ENCODE measurements at regions not wholly inside any gene's neighbourhood (a gene's known extent, or its start where the extent isn't known, plus 50 kb on each side); places are given as distances from the start of the nearest gene placed in this dataset.

DNA sequence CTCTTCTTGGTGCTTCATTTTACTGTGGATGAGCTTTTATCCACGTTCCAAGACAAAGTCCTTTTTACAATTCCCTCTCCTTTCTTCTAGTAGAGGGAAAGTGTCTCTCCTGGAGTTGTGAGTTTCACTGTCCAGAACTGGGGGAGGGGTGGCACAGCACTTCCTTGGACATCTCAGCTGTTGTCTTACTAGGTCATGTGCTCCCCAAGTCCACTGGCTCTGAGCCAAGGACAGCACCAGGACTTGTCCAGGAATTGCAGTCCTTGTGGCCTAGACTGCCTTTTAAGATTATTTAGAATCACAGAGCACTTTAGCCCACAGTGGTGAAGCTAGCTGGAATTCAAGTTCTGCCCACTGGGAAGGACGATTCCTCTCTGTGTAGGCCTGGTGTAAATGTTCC, 700.2 kb upstream of the PTPRD start:
- Histone ChIP-seq H3K23ac (ENCODE audit: low read depth, low read length) (no peak overlapping the region), H2AK5ac (ENCODE audit: low read depth, low read length) (no peak overlapping the region), H3K4me2 (ENCODE audit: low read depth, low read length) (no peak overlapping the region), H2BK20ac (ENCODE audit: low read depth, low read length) (no peak overlapping the region), H3K9me1 (ENCODE audit: insufficient read depth, low read length) (no peaks in the 10 kb centered on the region), H4K5ac (ENCODE audit: low read depth, low read length) (no peak overlapping the region), H3K18ac (ENCODE audit: low read depth, low read length) (no peak overlapping the region), H3K4me1 (ENCODE audit: control insufficient read depth, insufficient read depth, low read length) (no peaks in the 10 kb centered on the region), H2BK15ac (ENCODE audit: low read depth, low read length) (no peak overlapping the region), H2BK5ac (ENCODE audit: low read depth, low read length, poor library complexity, severe bottlenecking) (no peak overlapping the region), H2AFZ (replicated peaks; ENCODE audit: low read length, poor library complexity) (no peak overlapping the region), H2AK9ac (replicated peaks; ENCODE audit: low read depth, low read length, poor library complexity) (no peak overlapping the region), H3K36me3 (ENCODE audit: control insufficient read depth, insufficient read depth, low read length) (no peaks in the 10 kb centered on the region), H3K14ac (replicated peaks; ENCODE audit: low read depth, low read length) (no peak overlapping the region), H3K56ac (ENCODE audit: extremely low read depth, insufficient read depth, low read length) (no peak overlapping the region), H3K9ac (ENCODE audit: low read depth, low read length) (no peak overlapping the region), H4K8ac (ENCODE audit: low read depth in 2 of 2, low read length in 2 of 2) (no peak overlapping the region), H3K27me3 (ENCODE audit: control insufficient read depth, insufficient read depth, low read length) (no peaks in the 10 kb centered on the region), H4K91ac (ENCODE audit: insufficient read depth, low read depth, low read length) (no peak overlapping the region), H3K9me3 (ENCODE audit: control insufficient read depth, insufficient read depth, low read length) (peaks cover 13% of the 10 kb centered on the region), H3K27ac (ENCODE audit: insufficient read depth, low read length) (no peak overlapping the region), H3K4ac (ENCODE audit: low read depth, low read length) (no peak overlapping the region), H4K20me1 (ENCODE audit: insufficient read depth, low read length) (no peaks in the 10 kb centered on the region), H3K79me1 (ENCODE audit: low read depth in 1 of 2, low read length in 2 of 2) (no peaks in the 10 kb centered on the region), H2BK120ac (ENCODE audit: low read depth, low read length) (no peak overlapping the region), H3K4me3 (ENCODE audit: insufficient read depth, low read depth, low read length) (no peak overlapping the region)
- intact Hi-C loops (cut with micrococcal nuclease), result no loop called here
- dilution Hi-C loops (cut with HindIII; ENCODE audit: low sequenced_read_pairs, unreplicated experiment), result no loop called here
- CTCF ChIA-PET, result no interaction called here
- POLR2A ChIA-PET (ENCODE audit: unreplicated experiment), result no interaction called here
- in situ Hi-C loops (cut with MboI; ENCODE audit: low sequenced_read_pairs), result no loop called here
- no CpG with 5 or more reads among the region's 2 CpGs for WGBS, 2 experiments (ENCODE audit: extremely low coverage in 2 of 2, insufficient read length in 1 of 2)
- BruUV-seq (replicated peaks), result no TSS peak
- no peak for TF ChIP-seq NFE2L2 (IDR thresholded peaks at IDR 0.05; ENCODE audit: low read depth, low read length)
- TF ChIP-seq, protein P1, sequence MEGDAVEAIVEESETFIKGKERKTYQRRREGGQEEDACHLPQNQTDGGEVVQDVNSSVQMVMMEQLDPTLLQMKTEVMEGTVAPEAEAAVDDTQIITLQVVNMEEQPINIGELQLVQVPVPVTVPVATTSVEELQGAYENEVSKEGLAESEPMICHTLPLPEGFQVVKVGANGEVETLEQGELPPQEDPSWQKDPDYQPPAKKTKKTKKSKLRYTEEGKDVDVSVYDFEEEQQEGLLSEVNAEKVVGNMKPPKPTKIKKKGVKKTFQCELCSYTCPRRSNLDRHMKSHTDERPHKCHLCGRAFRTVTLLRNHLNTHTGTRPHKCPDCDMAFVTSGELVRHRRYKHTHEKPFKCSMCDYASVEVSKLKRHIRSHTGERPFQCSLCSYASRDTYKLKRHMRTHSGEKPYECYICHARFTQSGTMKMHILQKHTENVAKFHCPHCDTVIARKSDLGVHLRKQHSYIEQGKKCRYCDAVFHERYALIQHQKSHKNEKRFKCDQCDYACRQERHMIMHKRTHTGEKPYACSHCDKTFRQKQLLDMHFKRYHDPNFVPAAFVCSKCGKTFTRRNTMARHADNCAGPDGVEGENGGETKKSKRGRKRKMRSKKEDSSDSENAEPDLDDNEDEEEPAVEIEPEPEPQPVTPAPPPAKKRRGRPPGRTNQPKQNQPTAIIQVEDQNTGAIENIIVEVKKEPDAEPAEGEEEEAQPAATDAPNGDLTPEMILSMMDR (conservative IDR thresholded peaks at IDR 0.05; ENCODE audit: low read depth, low read length), result no peak
- no peak for TF ChIP-seq SMC3 (IDR thresholded peaks at IDR 0.05; ENCODE audit: low read depth, low read length)
- no peak for TF ChIP-seq MAZ (IDR thresholded peaks at IDR 0.05; ENCODE audit: borderline replicate concordance, low read depth, low read length)
- no peak for TF ChIP-seq POLR2A (IDR thresholded peaks at IDR 0.05; ENCODE audit: low read depth, low read length)
- TF ChIP-seq RAD21 (IDR thresholded peaks at IDR 0.05; ENCODE audit: low read length), result no peak
- TF ChIP-seq FOS (IDR thresholded peaks at IDR 0.05; ENCODE audit: low read depth, low read length), result no peak
- TF ChIP-seq, protein P2, sequence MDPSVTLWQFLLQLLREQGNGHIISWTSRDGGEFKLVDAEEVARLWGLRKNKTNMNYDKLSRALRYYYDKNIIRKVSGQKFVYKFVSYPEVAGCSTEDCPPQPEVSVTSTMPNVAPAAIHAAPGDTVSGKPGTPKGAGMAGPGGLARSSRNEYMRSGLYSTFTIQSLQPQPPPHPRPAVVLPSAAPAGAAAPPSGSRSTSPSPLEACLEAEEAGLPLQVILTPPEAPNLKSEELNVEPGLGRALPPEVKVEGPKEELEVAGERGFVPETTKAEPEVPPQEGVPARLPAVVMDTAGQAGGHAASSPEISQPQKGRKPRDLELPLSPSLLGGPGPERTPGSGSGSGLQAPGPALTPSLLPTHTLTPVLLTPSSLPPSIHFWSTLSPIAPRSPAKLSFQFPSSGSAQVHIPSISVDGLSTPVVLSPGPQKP (IDR thresholded peaks at IDR 0.05; ENCODE audit: borderline replicate concordance, low read depth, low read length), result no peak
- no peak for TF ChIP-seq CHD1 (IDR thresholded peaks at IDR 0.05; ENCODE audit: low read depth, low read length)
- no peak for TF ChIP-seq MAFK (IDR thresholded peaks at IDR 0.05; ENCODE audit: low read depth, low read length)
- no peak for TF ChIP-seq CEBPB (IDR thresholded peaks at IDR 0.05; ENCODE audit: low read depth, low read length)
- TF ChIP-seq, protein P3, sequence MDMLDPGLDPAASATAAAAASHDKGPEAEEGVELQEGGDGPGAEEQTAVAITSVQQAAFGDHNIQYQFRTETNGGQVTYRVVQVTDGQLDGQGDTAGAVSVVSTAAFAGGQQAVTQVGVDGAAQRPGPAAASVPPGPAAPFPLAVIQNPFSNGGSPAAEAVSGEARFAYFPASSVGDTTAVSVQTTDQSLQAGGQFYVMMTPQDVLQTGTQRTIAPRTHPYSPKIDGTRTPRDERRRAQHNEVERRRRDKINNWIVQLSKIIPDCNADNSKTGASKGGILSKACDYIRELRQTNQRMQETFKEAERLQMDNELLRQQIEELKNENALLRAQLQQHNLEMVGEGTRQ (IDR thresholded peaks at IDR 0.05; ENCODE audit: low read depth, low read length), result no peak
- ATAC-seq (ENCODE audit: low read depth) (no peak), DNase-seq (no peak)

Data from IMR-90 (cell line).